Mucosa of descending colon (tissue), 3 donors: ENCODE measurements at regions not wholly inside any gene's neighbourhood (a gene's known extent, or its start where the extent isn't known, plus 50 kb on each side); places are given as distances from the start of the nearest gene placed in this dataset.

Experiments used
- ATAC-seq: fragments of 200-7000 bp; cut with Tn5 transposase; one replicate; pipeline ENCODE4 v1.9.1; 2020; ENCODE audit warnings: mild to moderate bottlenecking, moderate library complexity
- DNase-seq, 3 donors: peaks; one replicate each; pipeline ENCODE4 v3.0.0-alpha.2; 2020
- H3K36me3 ChIP-seq: fragments of 200-600 bp; one replicate; pipeline ENCODE4 v1.8.0; 2021; ENCODE audit warnings: low read depth, mild to moderate bottlenecking
- H3K4me1 ChIP-seq: fragments of 200-600 bp; one replicate; pipeline ENCODE4 v1.8.0; 2021; ENCODE audit warnings: low read depth, mild to moderate bottlenecking
- H3K4me3 ChIP-seq: fragments of 200-600 bp; one replicate; pipeline ENCODE4 v1.8.0; 2021; ENCODE audit warnings: mild to moderate bottlenecking
- H3K9me3 ChIP-seq: fragments of 200-600 bp; one replicate; pipeline ENCODE4 v1.8.0; 2021; ENCODE audit warnings: mild to moderate bottlenecking
- intact Hi-C, 2 donors: fragments of 100-400 bp; cut with DNase I in 1 of 2; cut with micrococcal nuclease in 1 of 2; formaldehyde crosslinking; loops; one replicate each; pipeline versions ENCODE4 v1.11.0 to v1.11.1; 2022; cut with DNase I, micrococcal nuclease
- TF ChIP-seq, protein P1 (sequence below): fragments of 200-600 bp; IDR thresholded peaks from one replicate; pipeline ENCODE4 v1.8.0; 2022; ENCODE audit warnings: antibody characterized with exemption, mild to moderate bottlenecking
- donor health status: DM: no; HTN: no; CAD: no; lungs with moderate emphysema.
- donor health status: DM: no; HTN: no; CAD: no.
- donor health status: DM: no; HTN: yes; CAD: no.

DNA sequence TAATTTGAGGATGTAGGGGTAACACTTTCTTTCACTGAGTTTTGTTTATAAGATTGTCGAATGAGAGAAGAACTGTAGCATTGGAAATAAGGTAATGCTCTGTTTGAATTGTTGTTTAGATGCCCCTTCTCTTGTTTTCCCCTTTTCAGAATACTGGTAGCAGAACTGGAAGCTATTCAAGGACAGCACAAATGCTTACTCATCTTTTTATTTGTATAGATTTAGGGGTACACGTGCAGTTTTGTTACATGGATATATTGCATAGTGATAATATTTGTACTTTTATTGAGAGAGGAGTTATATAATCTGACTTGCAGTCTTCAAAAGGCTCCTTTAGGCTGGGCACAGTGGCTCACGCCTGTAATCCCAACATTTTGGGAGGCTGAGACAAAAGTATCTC lies 145.4 kb upstream of the HAND2 start:
- TF ChIP-seq, protein P1, sequence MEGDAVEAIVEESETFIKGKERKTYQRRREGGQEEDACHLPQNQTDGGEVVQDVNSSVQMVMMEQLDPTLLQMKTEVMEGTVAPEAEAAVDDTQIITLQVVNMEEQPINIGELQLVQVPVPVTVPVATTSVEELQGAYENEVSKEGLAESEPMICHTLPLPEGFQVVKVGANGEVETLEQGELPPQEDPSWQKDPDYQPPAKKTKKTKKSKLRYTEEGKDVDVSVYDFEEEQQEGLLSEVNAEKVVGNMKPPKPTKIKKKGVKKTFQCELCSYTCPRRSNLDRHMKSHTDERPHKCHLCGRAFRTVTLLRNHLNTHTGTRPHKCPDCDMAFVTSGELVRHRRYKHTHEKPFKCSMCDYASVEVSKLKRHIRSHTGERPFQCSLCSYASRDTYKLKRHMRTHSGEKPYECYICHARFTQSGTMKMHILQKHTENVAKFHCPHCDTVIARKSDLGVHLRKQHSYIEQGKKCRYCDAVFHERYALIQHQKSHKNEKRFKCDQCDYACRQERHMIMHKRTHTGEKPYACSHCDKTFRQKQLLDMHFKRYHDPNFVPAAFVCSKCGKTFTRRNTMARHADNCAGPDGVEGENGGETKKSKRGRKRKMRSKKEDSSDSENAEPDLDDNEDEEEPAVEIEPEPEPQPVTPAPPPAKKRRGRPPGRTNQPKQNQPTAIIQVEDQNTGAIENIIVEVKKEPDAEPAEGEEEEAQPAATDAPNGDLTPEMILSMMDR, result no peak
- no peaks in the 10 kb centered on the region for H3K9me3 ChIP-seq
- H3K4me1 ChIP-seq, result no peaks in the 10 kb centered on the region
- H3K4me3 ChIP-seq, result no peak overlapping the region
- intact Hi-C loops, result no loop called here
- DNase-seq (no peak), ATAC-seq (no peak)
- no peaks in the 10 kb centered on the region for H3K36me3 ChIP-seq

DNA sequence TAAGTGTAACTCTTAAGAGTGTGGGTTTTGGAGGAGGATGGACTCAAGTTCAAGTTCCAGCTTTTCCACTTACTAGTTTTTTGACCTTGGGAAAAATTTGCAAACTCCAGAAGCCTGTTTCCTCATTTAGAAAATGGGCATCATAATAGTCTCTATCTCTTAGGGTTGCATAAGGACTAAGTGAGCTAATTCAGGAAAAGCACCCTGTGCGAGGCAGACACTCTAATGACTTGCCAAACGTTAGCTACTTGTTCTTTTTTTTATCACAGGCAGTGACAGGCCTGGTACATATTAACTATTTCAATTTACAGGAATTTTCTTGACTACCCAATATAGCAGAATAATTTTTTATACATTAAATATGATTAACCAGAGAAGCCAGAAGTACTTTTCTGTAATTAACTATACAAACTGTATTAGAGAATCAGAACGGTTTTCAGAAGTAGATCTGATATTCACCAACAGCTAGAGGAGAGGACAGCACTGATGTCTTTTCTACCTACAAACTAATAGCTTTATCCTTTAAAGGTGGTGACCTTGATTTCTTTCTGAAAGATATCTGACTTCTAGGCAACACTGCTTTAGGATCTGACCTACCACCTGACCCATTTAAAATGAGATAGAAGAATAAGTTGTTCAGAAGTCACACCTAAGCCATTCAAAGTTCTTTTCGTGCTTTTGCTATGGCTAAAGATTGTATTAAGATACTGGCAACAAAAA lies 139.6 kb upstream of the HAND2 start:
- Histone ChIP-seq H3K4me1 (no peaks in the 10 kb centered on the region), H3K36me3 (no peaks in the 10 kb centered on the region), H3K4me3 (no peak overlapping the region), H3K9me3 (no peaks in the 10 kb centered on the region)
- intact Hi-C loops, result no loop called here
- no peak for DNase-seq
- TF ChIP-seq, protein P1, result no peak
- no peak for ATAC-seq

DNA sequence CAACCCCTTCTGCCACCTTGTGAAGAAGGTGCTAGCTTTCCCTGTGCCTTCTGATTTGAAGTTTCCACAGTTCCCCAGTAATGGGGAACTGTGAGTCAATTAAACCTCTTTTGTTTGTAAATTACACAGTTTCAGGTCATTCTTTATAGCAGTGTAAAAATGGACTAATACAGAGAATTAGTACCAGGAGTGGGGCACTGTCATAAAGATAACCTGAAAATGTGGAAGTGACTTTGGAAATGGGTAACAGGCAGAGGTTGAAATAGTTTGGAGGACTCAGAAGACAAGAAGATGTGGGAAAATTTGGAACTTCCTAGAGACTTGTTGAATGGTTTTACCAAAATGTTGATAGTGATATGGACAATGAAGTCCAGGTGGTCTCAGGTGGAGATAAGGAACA lies 131.0 kb upstream of the HAND2 start:
- no peaks in the 10 kb centered on the region for H3K36me3 ChIP-seq
- ATAC-seq (no peak), DNase-seq (no peak)
- no peak overlapping the region for H3K4me3 ChIP-seq
- TF ChIP-seq, protein P1, result no peak
- intact Hi-C loops, result no loop called here
- no peaks in the 10 kb centered on the region for H3K9me3 ChIP-seq
- H3K4me1 ChIP-seq, result no peaks in the 10 kb centered on the region

DNA sequence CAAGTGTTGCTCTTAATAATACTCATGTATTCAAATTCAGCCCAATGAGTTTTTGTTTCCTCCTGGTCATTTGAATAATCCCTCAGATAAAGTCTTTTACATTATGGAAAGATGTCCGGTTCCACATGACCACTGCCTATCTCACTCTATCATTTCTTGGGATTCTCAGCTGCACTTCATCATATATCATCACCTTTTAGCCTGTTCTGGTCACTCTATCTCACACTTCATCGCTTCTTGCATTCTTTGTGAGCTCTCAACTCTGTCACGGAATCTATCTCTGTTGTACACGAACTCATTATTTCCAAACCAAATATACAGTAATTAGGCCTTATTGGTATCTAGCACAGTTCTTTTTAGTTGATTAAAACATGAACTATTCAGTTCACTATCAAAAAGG lies 126.9 kb upstream of the HAND2 start:
- H3K4me1 ChIP-seq, result no peaks in the 10 kb centered on the region
- intact Hi-C loops, result no loop called here
- ATAC-seq, result no peak
- TF ChIP-seq, protein P1, result no peak
- H3K9me3 ChIP-seq, result no peaks in the 10 kb centered on the region
- no peak for DNase-seq
- H3K4me3 ChIP-seq, result no peak overlapping the region
- H3K36me3 ChIP-seq, result no peaks in the 10 kb centered on the region

DNA sequence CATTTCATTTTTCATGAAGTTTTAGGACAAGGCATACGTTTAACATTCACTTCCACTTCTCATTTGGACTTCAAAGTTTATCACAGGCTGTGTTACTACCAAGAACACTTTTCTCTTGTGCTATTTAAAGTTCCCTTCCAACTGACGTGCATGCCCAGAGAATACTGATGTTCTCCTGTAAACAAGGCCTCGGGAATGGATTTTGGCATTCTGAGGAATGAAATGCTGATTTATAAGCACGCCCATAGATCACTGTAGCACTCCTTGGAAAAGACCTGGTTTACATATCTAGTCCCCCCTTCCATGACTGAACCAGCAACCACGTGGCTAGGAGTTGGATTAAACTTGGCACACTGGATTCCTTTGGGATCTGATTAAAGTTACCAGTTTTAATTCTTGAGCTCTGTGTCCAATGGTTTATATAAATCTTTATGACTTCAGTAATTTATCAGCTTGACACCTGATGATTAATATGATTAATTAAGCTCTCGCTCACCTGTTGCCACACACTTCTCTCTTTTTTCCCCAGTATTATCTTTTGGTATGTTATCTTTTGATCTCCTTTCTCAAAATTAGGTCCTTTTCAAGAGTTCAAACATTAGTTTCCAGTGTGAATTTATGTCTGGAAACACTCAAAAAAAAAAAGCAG lies 122.4 kb upstream of the HAND2 start:
- TF ChIP-seq, protein P1, result no peak
- Histone ChIP-seq H3K4me1 (no peaks in the 10 kb centered on the region), H3K36me3 (no peaks in the 10 kb centered on the region), H3K9me3 (no peaks in the 10 kb centered on the region), H3K4me3 (no peak overlapping the region)
- DNase-seq (no peak), ATAC-seq (no peak)
- intact Hi-C loops, result no loop called here
